ENCODE measurements at regions not wholly inside any gene's neighbourhood (a gene's known extent, or its start where the extent isn't known, plus 50 kb on each side); places are given as distances from the start of the nearest gene placed in this dataset.

DNA sequence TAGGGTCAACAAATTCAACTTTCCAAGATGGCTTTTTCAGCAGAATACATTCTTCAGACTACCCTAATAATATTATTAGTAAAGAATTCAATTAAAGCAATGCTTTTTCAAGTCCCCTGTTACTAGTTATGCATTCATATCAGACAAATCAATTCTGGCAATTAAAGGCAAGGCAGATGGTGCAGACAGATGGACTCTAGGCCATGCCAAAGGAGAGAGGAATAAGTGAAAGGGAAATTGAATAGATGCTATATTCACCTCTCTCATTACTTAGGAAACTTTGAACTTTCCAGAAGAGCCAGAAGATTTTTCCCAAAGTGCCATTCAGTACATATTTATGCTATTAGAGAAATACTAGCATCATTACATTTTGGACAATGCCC is 487.7 kb upstream of the RASGRP1 start:
- TF ChIP-seq NRF1 (IDR thresholded peaks at IDR 0.05; ENCODE audit: low read depth, low read length): no peak
- no peak for TF ChIP-seq TEAD4 (IDR thresholded peaks at IDR 0.05; ENCODE audit: low read depth, low read length)
- TF ChIP-seq, protein P1, sequence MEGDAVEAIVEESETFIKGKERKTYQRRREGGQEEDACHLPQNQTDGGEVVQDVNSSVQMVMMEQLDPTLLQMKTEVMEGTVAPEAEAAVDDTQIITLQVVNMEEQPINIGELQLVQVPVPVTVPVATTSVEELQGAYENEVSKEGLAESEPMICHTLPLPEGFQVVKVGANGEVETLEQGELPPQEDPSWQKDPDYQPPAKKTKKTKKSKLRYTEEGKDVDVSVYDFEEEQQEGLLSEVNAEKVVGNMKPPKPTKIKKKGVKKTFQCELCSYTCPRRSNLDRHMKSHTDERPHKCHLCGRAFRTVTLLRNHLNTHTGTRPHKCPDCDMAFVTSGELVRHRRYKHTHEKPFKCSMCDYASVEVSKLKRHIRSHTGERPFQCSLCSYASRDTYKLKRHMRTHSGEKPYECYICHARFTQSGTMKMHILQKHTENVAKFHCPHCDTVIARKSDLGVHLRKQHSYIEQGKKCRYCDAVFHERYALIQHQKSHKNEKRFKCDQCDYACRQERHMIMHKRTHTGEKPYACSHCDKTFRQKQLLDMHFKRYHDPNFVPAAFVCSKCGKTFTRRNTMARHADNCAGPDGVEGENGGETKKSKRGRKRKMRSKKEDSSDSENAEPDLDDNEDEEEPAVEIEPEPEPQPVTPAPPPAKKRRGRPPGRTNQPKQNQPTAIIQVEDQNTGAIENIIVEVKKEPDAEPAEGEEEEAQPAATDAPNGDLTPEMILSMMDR (IDR thresholded peaks at IDR 0.05; ENCODE audit: control extremely low read depth in 1 of 3, insufficient read depth in 1 of 3, low read depth in 1 of 3, low read length in 3 of 3): no peak
- no peak for TF ChIP-seq TCF12 (IDR thresholded peaks at IDR 0.05; ENCODE audit: low read depth, low read length)
- TF ChIP-seq, protein P2, sequence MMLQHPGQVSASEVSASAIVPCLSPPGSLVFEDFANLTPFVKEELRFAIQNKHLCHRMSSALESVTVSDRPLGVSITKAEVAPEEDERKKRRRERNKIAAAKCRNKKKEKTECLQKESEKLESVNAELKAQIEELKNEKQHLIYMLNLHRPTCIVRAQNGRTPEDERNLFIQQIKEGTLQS (IDR thresholded peaks at IDR 0.05; ENCODE audit: insufficient read depth, low read depth, low read length): no peak
- TF ChIP-seq, protein P3, sequence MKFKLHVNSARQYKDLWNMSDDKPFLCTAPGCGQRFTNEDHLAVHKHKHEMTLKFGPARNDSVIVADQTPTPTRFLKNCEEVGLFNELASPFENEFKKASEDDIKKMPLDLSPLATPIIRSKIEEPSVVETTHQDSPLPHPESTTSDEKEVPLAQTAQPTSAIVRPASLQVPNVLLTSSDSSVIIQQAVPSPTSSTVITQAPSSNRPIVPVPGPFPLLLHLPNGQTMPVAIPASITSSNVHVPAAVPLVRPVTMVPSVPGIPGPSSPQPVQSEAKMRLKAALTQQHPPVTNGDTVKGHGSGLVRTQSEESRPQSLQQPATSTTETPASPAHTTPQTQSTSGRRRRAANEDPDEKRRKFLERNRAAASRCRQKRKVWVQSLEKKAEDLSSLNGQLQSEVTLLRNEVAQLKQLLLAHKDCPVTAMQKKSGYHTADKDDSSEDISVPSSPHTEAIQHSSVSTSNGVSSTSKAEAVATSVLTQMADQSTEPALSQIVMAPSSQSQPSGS (IDR thresholded peaks at IDR 0.05; ENCODE audit: low read length): no peak
- no peak for TF ChIP-seq GABPA (IDR thresholded peaks at IDR 0.05; ENCODE audit: borderline replicate concordance, insufficient read depth, low read length)
- TF ChIP-seq, protein P4, sequence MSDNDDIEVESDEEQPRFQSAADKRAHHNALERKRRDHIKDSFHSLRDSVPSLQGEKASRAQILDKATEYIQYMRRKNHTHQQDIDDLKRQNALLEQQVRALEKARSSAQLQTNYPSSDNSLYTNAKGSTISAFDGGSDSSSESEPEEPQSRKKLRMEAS (IDR thresholded peaks at IDR 0.05): no peak
- no peak for TF ChIP-seq EZH2 (IDR thresholded peaks at IDR 0.05; ENCODE audit: low read depth, low read length, severe bottlenecking)
- no peak for TF ChIP-seq RFX5 (IDR thresholded peaks at IDR 0.05; ENCODE audit: borderline replicate concordance, low read depth, low read length)
- no peak for TF ChIP-seq SIN3A (conservative IDR thresholded peaks at IDR 0.05 in 1 of 2, IDR thresholded peaks at IDR 0.05 in 1 of 2; ENCODE audit: low read depth in 1 of 2, low read length in 2 of 2)
